Neural progenitor cell (in vitro differentiated cells): ENCODE measurements at regions not wholly inside any gene's neighbourhood (a gene's known extent, or its start where the extent isn't known, plus 50 kb on each side); places are given as distances from the start of the nearest gene placed in this dataset.
A peak's percentile ranks its signal among the peaks of the same experiment; 100 is the strongest.

Source experiments
- DNase-seq: peaks from one replicate; pipeline ENCODE4 v3.0.0-alpha.2; 2016; ENCODE audit warnings: low spot score
- H2AFZ ChIP-seq: fragments of 200-600 bp; sonication (generic); replicated peaks from 2 replicates; pipeline ENCODE4 v1.6.1; 2016; ENCODE audit warnings: antibody characterized with exemption
- H3F3A ChIP-seq: fragments of 200-600 bp; sonication (generic); 2 replicates; pipeline ENCODE4 v1.6.1; 2016; ENCODE audit warnings: antibody characterized with exemption, low read depth
- H3K27ac ChIP-seq: fragments of 200-600 bp; sonication (generic); 2 replicates; pipeline ENCODE4 v1.5.1; 2016; ENCODE audit warnings: mild to moderate bottlenecking
- H3K27me3 ChIP-seq: fragments of 200-600 bp; sonication (generic); 2 replicates; pipeline ENCODE4 v1.6.1; 2016; ENCODE audit warnings: mild to moderate bottlenecking, moderate library complexity
- H3K36me3 ChIP-seq: fragments of 200-600 bp; sonication (generic); 2 replicates; pipeline ENCODE4 v1.5.1; 2016
- H3K4me1 ChIP-seq: fragments of 200-600 bp; sonication (generic); 2 replicates; pipeline ENCODE4 v1.6.1; 2016; ENCODE audit warnings: mixed run types
- H3K4me2 ChIP-seq: fragments of 200-600 bp; sonication (generic); 2 replicates; pipeline ENCODE4 v1.6.1; 2016
- H3K4me3 ChIP-seq: fragments of 200-600 bp; sonication (generic); 2 replicates; pipeline ENCODE4 v1.5.1; 2016
- H3K79me2 ChIP-seq: fragments of 200-600 bp; sonication (generic); 2 replicates; pipeline ENCODE4 v1.6.1; 2016; ENCODE audit warnings: low read depth
- H3K9ac ChIP-seq: fragments of 200-600 bp; sonication (generic); 2 replicates; pipeline ENCODE4 v1.6.1; 2016
- H3K9me3 ChIP-seq: fragments of 200-600 bp; sonication (generic); 2 replicates; pipeline ENCODE4 v1.5.1; 2016; ENCODE audit warnings: low read depth
- H4K20me1 ChIP-seq: fragments of 200-600 bp; sonication (generic); 2 replicates; pipeline ENCODE4 v1.6.1; 2016; ENCODE audit warnings: low read depth
- H3K27ac Mint-ChIP-seq: 3 replicates; pipeline ENCODE4 v1.8.0; 2021; ENCODE audit warnings: mixed read lengths
- H3K27me3 Mint-ChIP-seq: 2 replicates; pipeline ENCODE4 v1.8.0; 2022; ENCODE audit warnings: low read depth, mild to moderate bottlenecking, inconsistent platforms, moderate library complexity, mixed read lengths; ENCODE audit not compliant: insufficient read depth
- H3K36me3 Mint-ChIP-seq: 3 replicates; pipeline ENCODE4 v1.8.0; 2021; ENCODE audit warnings: mixed read lengths
- H3K4me1 Mint-ChIP-seq: 3 replicates; pipeline ENCODE4 v1.8.0; 2021; ENCODE audit warnings: mixed read lengths
- H3K4me3 Mint-ChIP-seq: 3 replicates; pipeline ENCODE4 v1.8.0; 2021; ENCODE audit warnings: mild to moderate bottlenecking, moderate library complexity, mixed read lengths
- H3K9me3 Mint-ChIP-seq: 3 replicates; pipeline ENCODE4 v1.8.0; 2020; ENCODE audit warnings: mixed read lengths
- EZH2 ChIP-seq: fragments of 200-600 bp; sonication (generic); IDR thresholded peaks from 2 replicates; pipeline ENCODE4 v1.6.1; 2017; ENCODE audit warnings: antibody characterized with exemption, mild to moderate bottlenecking, moderate library complexity
- EZH2phosphoT487 ChIP-seq: fragments of 200-600 bp; sonication (generic); IDR thresholded peaks from 2 replicates; pipeline ENCODE4 v1.6.1; 2017; ENCODE audit warnings: antibody characterized with exemption
- TF ChIP-seq, protein P1 (sequence below): fragments of 200-600 bp; sonication (generic); IDR thresholded peaks from 2 replicates; pipeline ENCODE4 v1.5.1; 2017; ENCODE audit warnings: antibody characterized with exemption, mild to moderate bottlenecking

DNA sequence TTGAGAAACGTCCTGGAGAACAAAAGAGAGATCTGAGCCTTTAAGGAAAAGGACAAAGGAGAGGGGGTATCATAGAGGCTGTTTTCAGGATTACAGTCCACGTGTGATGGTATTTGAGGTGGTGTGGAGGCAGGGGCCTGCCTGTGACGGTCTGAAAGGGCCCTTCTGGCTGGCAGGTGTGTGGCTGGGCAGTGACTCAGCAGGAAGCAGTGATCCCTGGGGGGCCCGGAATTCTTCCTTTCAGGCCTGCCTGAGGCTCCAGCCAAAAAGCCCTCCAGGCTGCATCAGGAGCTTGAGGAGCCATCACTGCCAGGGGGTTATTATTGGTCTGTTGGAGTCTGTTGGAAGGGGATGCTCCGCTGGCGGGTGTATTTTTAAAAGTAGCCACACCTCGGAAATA is 97.2 kb upstream of the TMEM18 start:
- peaks cover 4% of the 10 kb centered on the region for H3K27me3 Mint-ChIP-seq
- peaks cover 36% of the 10 kb centered on the region for H3K4me1 ChIP-seq
- H3K4me3 ChIP-seq: no peak overlapping the region
- no peak overlapping the region for H3K9ac ChIP-seq
- H3K9me3 Mint-ChIP-seq: no peaks in the 10 kb centered on the region
- H3F3A ChIP-seq: peaks cover 16% of the 10 kb centered on the region
- peak overlapping the region; percentile 48 for H3K4me2 ChIP-seq
- H3K36me3 ChIP-seq: no peaks in the 10 kb centered on the region
- H4K20me1 ChIP-seq: no peaks in the 10 kb centered on the region
- H3K79me2 ChIP-seq: no peaks in the 10 kb centered on the region
- peak overlapping the region; percentile 95 for H3K27ac Mint-ChIP-seq
- H3K9me3 ChIP-seq: no peaks in the 10 kb centered on the region
- no peaks in the 10 kb centered on the region for H3K36me3 Mint-ChIP-seq
- H3K4me3 Mint-ChIP-seq: no peak overlapping the region
- no peak overlapping the region for H3K27ac ChIP-seq
- no peaks in the 10 kb centered on the region for H3K27me3 ChIP-seq
- no peak for TF ChIP-seq EZH2
- TF ChIP-seq, protein P1, sequence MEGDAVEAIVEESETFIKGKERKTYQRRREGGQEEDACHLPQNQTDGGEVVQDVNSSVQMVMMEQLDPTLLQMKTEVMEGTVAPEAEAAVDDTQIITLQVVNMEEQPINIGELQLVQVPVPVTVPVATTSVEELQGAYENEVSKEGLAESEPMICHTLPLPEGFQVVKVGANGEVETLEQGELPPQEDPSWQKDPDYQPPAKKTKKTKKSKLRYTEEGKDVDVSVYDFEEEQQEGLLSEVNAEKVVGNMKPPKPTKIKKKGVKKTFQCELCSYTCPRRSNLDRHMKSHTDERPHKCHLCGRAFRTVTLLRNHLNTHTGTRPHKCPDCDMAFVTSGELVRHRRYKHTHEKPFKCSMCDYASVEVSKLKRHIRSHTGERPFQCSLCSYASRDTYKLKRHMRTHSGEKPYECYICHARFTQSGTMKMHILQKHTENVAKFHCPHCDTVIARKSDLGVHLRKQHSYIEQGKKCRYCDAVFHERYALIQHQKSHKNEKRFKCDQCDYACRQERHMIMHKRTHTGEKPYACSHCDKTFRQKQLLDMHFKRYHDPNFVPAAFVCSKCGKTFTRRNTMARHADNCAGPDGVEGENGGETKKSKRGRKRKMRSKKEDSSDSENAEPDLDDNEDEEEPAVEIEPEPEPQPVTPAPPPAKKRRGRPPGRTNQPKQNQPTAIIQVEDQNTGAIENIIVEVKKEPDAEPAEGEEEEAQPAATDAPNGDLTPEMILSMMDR: no peak
- no peak for TF ChIP-seq EZH2phosphoT487
- H2AFZ ChIP-seq: no peak overlapping the region
- H3K4me1 Mint-ChIP-seq: peaks cover 45% of the 10 kb centered on the region
- DNase-seq: peak; percentile 71

DNA sequence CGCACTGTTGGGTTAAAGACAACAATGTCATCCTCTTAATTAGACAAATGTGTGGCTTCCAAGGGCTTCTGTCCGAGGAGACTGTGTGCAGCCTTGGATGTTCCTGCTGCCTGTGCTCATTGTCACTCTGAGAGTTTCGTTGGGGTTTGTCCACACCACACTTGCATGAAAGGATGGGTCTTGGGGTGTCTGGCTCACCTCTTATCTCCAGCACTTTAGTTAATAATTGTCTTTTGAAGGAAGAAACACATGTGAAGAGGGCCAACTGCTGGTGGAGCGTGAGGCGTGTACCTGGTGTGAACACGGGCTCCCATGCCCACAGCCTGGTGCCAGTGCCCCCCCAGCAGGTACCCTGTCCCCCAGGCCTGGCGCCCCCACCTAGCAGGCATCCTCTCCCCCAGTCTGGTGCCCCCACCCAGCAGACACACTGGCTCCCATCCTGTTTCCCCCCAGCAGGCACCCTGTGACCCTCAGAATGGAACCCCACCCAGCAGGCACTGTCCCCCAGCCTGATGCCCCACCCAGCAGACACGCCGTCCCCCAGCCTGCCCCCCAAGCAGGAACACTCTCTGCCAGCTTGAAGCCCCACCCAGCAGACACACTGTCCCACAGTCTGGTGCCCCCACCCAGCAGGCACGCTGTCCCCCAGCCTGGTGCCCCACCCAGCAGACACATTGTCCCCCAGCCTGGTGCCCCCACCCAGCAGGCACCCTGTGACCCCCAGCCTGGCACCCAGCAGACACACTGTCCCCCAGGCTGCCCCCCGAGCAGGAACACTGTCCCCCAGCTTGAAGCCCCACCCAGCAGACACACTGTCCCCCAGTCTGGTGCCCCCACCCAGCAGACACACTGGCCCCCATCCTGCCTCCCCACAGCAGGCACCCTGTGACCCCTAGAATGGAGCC is 96.3 kb upstream of the TMEM18 start:
- no peak overlapping the region for H3K9ac ChIP-seq
- H3K9me3 ChIP-seq: no peaks in the 10 kb centered on the region
- peaks cover 28% of the 10 kb centered on the region for H3K4me1 ChIP-seq
- H3K27ac Mint-ChIP-seq: peak overlapping the region; percentile 95
- no peak overlapping the region for H3K4me3 Mint-ChIP-seq
- H2AFZ ChIP-seq: no peak overlapping the region
- no peak for DNase-seq
- H3K36me3 Mint-ChIP-seq: no peaks in the 10 kb centered on the region
- peak overlapping the region; percentile 48 for H3K4me2 ChIP-seq
- H3K79me2 ChIP-seq: no peaks in the 10 kb centered on the region
- H3K27me3 ChIP-seq: no peaks in the 10 kb centered on the region
- no peak for TF ChIP-seq EZH2phosphoT487
- TF ChIP-seq EZH2: no peak
- TF ChIP-seq, protein P1: no peak
- peaks cover 38% of the 10 kb centered on the region for H3K4me1 Mint-ChIP-seq
- no peaks in the 10 kb centered on the region for H3K36me3 ChIP-seq
- H3F3A ChIP-seq: peaks cover 16% of the 10 kb centered on the region
- H3K9me3 Mint-ChIP-seq: peaks cover 3% of the 10 kb centered on the region
- H3K4me3 ChIP-seq: no peak overlapping the region
- H3K27me3 Mint-ChIP-seq: peaks cover 4% of the 10 kb centered on the region
- H3K27ac ChIP-seq: no peak overlapping the region
- no peaks in the 10 kb centered on the region for H4K20me1 ChIP-seq

DNA sequence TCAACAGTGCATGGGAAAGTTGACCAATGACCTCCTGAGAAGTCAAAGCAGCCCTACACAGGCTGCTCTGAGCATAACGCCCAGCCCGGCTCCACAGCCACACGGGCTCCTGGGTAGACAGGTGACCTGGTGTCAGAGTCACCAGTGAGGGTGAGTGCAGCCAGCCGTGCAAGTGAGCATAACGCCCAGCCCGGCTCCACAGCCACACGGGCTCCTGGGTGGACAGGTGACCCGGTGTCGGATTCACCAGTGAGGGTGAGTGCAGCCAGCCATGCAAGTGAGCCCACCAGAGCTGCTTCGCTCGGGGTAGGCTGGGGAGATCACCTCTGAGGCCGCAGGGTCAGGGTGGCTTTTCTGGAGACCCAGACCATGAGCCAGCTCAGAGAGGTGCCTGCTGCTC is 94.3 kb upstream of the TMEM18 start:
- Histone ChIP-seq H2AFZ (no peak overlapping the region), H3K4me1 (peaks cover 27% of the 10 kb centered on the region), H3K9me3 (no peaks in the 10 kb centered on the region), H3K4me2 (no peak overlapping the region), H3K27me3 (no peaks in the 10 kb centered on the region), H3K9ac (no peak overlapping the region), H3K4me3 (no peak overlapping the region), H4K20me1 (no peaks in the 10 kb centered on the region), H3K27ac (no peak overlapping the region), H3F3A (peaks cover 16% of the 10 kb centered on the region), H3K36me3 (no peaks in the 10 kb centered on the region), H3K79me2 (no peaks in the 10 kb centered on the region)
- peaks cover 6% of the 10 kb centered on the region for H3K9me3 Mint-ChIP-seq
- DNase-seq: no peak
- H3K27me3 Mint-ChIP-seq: peaks cover 4% of the 10 kb centered on the region
- H3K4me1 Mint-ChIP-seq: peaks cover 31% of the 10 kb centered on the region
- H3K4me3 Mint-ChIP-seq: no peak overlapping the region
- peak overlapping the region; percentile 66 for H3K27ac Mint-ChIP-seq
- TF ChIP-seq EZH2phosphoT487 (no peak), EZH2 (no peak)
- TF ChIP-seq, protein P1: no peak
- no peaks in the 10 kb centered on the region for H3K36me3 Mint-ChIP-seq
